GM18505 (cell line): ENCODE measurements at regions not wholly inside any gene's neighbourhood (a gene's known extent, or its start where the extent isn't known, plus 50 kb on each side); places are given as distances from the start of the nearest gene placed in this dataset.

Experiments used
- ATAC-seq: cut with Tn5 transposase; IDR thresholded peaks from one replicate; pipeline ENCODE4 v1.9.1; 2021; ENCODE audit not compliant: unreplicated experiment
- POLR2A ChIP-seq: IDR thresholded peaks from 4 replicates; pipeline ENCODE4 v1.6.1; 2011; ENCODE audit warnings: borderline replicate concordance; ENCODE audit not compliant: insufficient read depth, insufficient read length; ENCODE audit errors: extremely low read depth

- no peak for TF ChIP-seq POLR2A
- no peak for ATAC-seq
Observed at GRCh38 chr11:45485070-45485707, 180.2 kb downstream of the CHST1 start.

- no peak for ATAC-seq
- TF ChIP-seq POLR2A: no peak
Observed at GRCh38 chr11:45484326-45484883, 181.0 kb downstream of the CHST1 start.

GRCh38 chr11:45483416-45483815, 182.0 kb downstream of the CHST1 start:
- TF ChIP-seq POLR2A: no peak
- ATAC-seq: no peak

GRCh38 chr11:45482331-45482730, 183.1 kb downstream of the CHST1 start:
- no peak for TF ChIP-seq POLR2A
- ATAC-seq: no peak

- TF ChIP-seq POLR2A: no peak
- ATAC-seq: no peak
Observed at GRCh38 chr11:45481026-45481425, 184.4 kb downstream of the CHST1 start.

GRCh38 chr11:45477588-45477987, 187.8 kb downstream of the CHST1 start:
- no peak for TF ChIP-seq POLR2A
- no peak for ATAC-seq

GRCh38 chr11:45476126-45476525, 189.3 kb downstream of the CHST1 start:
- TF ChIP-seq POLR2A: no peak
- ATAC-seq: no peak

- no peak for TF ChIP-seq POLR2A
- ATAC-seq: no peak
Observed at GRCh38 chr11:45475173-45475572, 189.0 kb upstream of the SYT13 start.

GRCh38 chr11:45473341-45473895, 187.3 kb upstream of the SYT13 start:
- TF ChIP-seq POLR2A: no peak
- ATAC-seq: no peak

GRCh38 chr11:45472716-45473317, 186.7 kb upstream of the SYT13 start:
- no peak for ATAC-seq
- TF ChIP-seq POLR2A: no peak

GRCh38 chr11:45471266-45471665, 185.1 kb upstream of the SYT13 start:
- no peak for TF ChIP-seq POLR2A

GRCh38 chr11:45470794-45471167, 184.6 kb upstream of the SYT13 start:
- ATAC-seq: no peak
- TF ChIP-seq POLR2A: no peak

More at GRCh38 chr11:45471266-45471665, 185.1 kb upstream of the SYT13 start:
- ATAC-seq: no peak

- ATAC-seq: no peak
- TF ChIP-seq POLR2A: no peak
Observed at GRCh38 chr11:45470151-45470793, 184.1 kb upstream of the SYT13 start.
